LHCN-M2 (cell line): ENCODE measurements at regions not wholly inside any gene's neighbourhood (a gene's known extent, or its start where the extent isn't known, plus 50 kb on each side); places are given as distances from the start of the nearest gene placed in this dataset.

Experiments
- DNase-seq: peaks from one replicate; pipeline ENCODE4 v3.0.0-alpha.2; 2012; ENCODE audit warnings: low read depth

GRCh38 chr15:70210076-70210475 lies 112.4 kb upstream of the TLE3 start:
- DNase-seq = no peak

DNA sequence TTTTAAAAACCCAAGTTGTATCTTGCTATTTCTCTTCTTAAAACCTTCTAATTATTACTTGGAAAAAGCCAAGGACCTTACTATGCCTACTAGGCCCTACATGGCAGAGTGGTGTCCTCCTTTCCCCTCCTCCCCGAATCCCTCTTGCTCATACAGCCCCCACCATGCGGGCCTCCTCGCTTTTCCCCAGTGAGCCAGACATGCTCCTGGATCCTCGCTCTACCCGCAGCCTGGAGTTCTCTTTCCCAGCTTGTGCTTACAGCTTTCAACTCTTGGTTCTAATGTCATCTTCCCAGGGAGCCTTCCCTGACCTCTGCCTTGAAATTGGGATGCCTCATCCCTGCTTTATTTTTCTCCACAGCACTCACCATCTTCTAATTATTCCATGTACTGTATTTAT lies 111.8 kb upstream of the TLE3 start:
- no peak for DNase-seq

- DNase-seq = no peak
These were observed 110.6 kb upstream of the TLE3 start for GRCh38 chr15:70208332-70208731.

DNA sequence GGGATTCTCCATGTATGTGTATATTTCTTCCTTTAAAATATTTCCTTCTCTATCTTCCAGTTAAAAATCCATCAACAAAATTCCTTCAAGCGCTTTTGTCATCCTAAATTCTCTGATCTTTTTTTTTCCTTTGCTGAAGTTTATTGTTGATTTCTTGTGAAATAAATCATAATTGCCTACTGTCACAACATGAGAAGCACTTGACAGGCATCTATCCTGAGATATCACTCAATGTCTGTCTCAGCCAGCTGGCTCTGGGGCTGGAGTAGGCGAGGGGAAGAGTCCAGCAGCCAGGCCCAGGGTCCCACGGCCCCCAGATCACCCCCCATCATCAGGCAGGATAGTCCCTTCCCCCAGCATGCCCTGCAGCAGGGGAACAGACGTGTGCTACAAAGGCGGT lies 109.0 kb upstream of the TLE3 start:
- no peak for DNase-seq

DNA sequence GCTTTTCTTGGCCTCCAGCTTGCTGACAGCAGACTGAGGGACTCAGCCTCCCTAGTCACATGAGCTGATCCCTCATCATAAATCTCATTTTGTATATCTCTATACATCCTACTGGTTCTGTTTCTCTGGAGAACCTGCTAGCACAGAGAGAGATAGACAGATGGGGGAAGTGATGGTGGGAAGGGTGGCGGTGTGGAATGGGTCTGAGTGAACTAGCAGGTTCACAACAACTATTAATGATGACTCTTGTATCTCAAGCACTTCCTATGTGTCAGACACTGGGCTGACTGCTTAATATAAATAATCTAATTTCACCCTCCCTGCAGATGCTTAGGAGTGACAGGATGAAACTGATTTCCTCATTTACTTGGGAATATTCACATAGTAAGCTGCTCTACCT lies 106.9 kb upstream of the TLE3 start:
- no peak for DNase-seq

DNA sequence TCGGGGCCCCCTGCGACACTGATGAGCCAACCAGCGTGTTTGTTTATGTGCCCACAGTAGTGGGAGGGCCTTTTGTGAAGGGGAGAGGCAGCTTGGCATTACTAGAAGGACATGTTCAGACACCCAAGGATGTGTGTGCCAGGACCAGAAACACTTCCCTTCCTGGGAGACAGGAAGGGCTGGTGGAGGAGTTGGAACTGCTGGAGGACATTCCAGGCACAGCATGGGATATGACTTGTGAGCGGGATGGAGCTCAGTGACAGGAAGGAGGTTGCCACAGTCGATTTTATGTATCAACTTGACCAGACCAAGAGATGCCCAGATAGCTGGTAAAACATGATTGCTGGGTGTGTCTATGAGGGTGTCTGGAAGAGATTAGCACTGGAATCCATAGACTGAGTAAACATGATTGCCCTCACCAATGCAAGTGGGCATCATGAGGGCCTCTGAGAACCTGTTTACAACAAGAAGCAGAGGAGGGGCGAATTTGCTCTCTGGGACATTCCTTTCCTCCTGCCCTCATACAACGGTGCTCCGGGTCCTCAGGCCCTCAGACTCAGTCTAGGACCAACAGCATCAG lies 106.4 kb upstream of the TLE3 start:
- DNase-seq = no peak

- no peak for DNase-seq
These were observed 105.0 kb upstream of the TLE3 start for GRCh38 chr15:70202756-70203155.

DNA sequence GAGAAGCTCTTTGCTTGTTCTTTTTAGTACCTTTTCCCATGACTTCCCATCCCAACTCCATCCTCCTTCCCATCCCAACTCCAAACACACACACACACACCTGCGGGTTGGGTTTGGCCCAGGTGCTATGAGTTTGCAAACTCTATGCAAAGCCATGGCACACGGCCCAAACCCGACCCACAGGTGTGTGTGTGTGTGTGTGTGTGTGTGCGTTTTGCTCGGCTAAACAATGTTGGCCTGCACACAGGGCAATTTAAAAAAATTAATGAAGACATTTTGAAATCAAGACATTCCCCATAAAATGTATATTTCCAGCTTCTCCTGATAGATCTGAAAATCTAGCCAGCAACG lies 103.7 kb upstream of the TLE3 start:
- DNase-seq = no peak

DNA sequence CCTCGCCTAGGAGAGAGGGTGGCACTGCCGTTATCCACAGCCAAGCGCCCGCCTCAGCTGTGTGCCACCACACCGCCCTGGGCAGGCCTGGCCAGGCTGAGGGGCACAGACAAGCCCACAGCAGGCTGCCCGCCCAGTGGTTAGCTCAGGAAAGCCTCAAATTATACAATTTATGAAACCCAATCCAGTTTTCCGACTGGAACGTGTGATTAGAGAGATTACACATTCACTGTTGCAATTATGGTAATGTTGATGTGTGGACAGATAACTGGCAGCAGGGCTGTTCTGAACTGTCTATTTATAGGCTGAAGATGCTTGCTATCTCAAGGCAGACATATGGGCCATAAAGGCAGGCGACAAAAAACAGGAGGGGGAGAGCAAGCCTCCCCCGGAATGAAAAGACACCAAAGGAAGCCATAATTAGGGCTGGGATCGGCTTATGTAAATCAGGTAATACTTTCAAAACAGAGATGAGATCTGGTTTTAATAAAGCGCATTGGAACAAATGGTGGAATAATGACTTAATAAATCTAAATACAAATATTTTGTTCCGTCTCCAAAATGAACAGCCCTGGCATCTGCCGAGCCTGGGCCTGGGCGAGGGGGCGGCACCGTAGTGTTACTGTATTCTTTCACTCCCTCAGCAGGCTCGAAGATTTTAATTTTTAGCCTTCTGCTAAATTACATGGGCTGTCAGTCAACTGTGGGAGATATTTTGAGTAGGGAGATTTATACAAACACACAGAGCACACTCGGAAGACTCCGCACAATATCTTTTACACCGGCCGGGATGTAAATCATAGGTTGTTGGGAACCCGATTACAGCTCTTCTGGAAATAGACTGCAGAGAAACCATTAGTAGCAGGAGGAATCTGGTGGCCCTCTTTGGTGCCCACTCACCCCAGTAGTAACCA lies 103.1 kb upstream of the TLE3 start:
- no peak for DNase-seq

GRCh38 chr15:70199540-70200410 lies 102.1 kb upstream of the TLE3 start:
- DNase-seq = no peak

- no peak for DNase-seq
These were observed 101.4 kb upstream of the TLE3 start for GRCh38 chr15:70199124-70199482.

- no peak for DNase-seq
These were observed 100.9 kb upstream of the TLE3 start for GRCh38 chr15:70198441-70199123.

GRCh38 chr15:70197945-70198361 lies 100.2 kb upstream of the TLE3 start:
- DNase-seq = no peak

DNA sequence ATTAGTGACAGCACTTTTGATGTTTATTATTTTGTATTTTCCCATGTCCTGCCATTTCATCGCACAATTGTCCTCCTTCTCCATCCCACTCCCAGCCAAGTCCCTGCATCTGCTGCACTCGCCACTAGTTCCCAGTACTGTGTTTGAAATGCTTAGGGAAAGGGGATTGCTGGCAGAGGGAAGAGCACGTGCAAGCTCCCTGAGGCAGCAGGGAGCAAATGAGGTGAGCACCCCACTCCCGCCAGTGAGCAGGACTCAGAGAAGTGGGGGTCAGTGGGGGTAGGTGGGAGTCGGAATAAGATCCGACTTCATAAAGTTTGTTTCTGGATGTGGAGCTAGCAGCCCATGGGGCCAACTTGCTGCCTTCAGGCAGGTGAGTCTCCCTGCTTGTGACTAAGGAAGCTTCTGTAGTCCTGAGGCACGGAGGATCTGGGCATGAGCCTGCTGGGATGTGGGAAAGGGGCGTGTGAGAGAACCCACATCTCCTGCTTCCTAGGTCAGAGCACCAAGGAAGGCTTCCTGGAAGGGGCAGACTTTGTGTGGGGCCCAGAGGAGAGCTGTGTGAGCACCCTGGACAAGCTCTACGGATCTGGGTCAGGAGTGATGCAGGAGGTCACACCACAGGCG lies 99.7 kb upstream of the TLE3 start:
- no peak for DNase-seq

- DNase-seq = no peak
These were observed 98.9 kb upstream of the TLE3 start for GRCh38 chr15:70196372-70197316.

DNA sequence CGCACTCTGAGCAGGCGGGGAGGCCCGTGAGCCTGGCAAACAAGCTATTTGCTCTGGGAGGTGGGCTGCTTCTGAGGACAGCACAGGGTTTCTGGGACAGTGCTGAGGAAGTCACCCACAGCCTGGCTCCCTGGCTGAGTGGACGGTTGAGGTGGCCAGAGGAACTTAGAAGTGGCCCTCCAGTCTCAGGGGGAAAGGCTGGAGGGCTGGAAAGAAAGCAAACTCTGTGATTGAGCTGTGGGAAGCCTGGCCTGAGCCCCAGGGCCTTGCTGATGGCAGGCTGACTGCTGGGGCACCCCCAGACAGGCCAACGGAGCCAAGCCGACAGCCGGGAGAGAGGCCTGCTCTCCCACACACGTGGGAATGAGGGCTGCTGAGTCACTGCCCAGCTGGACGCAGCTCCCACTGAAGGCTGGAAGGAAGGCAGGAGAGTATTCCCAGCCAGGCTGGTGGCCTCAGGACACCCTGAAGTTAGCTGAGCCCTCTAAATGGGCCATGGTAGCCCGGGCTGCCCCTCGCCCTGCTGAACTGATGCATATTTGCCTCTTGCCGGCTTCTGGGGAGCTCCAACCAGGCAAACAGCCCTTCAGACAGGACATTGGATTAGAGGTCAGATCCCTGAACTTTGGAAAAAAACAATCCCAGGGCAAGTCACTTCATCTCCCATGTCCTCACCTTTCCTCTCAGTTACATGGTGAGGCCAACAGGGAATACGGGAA lies 98.0 kb upstream of the TLE3 start:
- DNase-seq = peak; percentile 86

DNA sequence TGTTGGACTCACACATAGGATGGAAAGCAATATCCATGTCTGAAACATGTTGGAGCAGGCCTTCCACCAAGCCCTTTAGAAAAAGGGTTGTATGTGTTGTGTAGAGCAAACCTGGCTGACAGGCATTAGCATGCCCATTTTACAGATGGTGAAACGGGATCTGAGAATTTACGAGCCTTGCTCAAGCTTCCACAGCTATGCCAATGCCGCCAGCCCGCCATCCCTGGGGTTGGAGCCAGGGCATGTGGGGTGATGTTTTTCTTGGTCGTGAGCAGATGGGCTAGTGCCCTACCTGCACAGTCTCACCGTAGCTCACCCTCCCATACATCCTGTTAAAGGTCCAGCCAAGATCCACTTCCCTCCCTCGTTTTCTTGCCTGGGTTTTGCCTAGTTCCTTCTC lies 97.5 kb upstream of the TLE3 start:
- DNase-seq = no peak

DNA sequence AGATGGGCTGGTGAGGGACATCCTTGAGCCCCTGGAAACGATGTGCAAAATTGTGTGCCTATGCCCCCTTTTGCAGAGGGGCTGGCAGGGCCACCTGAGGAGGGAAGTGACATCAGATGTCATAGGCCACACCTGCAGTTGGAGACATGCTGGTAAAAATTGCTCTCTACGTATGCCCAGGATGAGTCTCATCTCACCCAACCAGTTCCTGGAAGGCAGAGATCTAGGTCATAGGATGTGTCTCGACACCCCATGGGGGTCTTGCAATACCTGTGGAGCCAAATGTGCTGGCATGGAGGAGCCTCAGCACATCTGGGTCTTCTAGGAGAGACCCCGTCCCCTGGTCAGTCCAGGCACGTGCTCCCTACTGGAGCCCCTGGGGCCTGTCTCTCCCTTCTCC lies 96.5 kb upstream of the TLE3 start:
- DNase-seq = no peak

DNA sequence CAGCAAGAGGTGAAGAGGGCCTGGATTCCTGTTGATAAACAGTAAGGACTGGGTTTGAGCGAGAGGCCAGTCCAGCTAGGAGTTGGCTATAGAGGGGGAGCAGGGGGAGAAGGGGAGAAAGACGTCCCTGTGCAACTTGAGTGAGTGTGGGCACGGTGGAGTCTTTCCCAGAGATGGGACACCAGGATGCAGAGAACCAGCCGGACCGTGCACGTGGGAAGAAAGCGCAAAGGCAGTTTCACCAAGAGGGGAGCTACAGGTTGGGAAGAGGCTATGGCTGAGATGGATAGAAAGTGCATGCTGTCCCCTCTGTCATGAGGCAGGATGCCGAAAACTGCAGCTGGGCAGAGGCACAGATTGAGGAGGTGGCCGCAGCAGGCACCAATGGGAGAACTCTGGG lies 96.0 kb upstream of the TLE3 start:
- DNase-seq = no peak

DNA sequence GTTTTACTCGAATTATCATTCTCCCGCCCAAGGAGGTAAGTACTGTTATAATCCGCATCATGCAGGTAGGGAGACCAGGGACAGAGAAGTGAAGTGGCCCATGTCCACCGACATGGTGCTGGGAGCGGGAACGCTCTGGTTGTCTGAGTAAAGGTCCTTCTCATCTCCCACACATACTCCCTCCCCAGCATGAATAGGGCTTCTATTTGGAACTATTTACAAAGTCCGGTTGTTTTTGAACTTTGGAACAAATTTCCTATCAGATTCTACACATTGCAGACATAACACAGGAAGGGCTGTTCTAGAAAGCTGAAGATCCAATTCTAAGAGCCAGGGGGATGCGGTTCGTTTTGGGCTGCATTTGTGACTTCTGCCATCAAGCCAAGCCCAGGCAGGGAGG lies 94.8 kb upstream of the TLE3 start:
- DNase-seq = no peak
